GM18858 (cell line): ENCODE measurements at regions not wholly inside any gene's neighbourhood (a gene's known extent, or its start where the extent isn't known, plus 50 kb on each side); places are given as distances from the start of the nearest gene placed in this dataset.
"Not testable (repeated sequence)": the region's sequence is repeated elsewhere in the genome, so short reads cannot be mapped to it uniquely, and the experiment has no call there.

Experiments
- ATAC-seq: cut with Tn5 transposase; IDR thresholded peaks from one replicate; pipeline ENCODE4 v1.9.1; 2021; ENCODE audit not compliant: unreplicated experiment

DNA sequence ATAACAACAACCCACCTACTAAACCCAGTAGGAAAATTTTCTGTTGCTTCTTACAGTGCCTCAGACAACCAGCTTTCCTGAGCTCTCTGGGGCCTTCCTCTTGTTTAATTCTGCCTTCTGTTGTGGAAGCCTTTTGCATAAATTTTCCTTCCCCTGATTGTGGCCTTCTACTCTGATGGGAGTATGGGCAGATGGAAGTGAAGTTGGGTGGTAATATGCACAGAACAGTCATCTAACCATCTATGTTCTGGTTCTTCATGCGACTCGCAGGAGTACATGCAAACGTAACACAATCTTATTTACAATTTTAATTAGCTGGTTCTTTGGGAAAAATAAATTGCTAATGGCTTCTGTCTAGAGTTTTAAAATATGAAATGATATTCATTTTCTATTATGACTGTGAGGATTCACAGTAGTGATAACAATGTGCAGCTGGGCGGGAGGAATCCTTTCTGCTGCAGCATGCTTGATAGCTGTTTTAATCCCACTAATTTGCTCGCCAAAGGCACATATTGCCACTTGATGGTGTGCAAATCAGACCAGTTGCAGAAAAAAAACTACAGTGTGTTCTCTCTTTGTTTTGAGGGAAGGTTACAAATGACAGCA, 311.5 kb upstream of the ROPN1 start:
- no peak for ATAC-seq

DNA sequence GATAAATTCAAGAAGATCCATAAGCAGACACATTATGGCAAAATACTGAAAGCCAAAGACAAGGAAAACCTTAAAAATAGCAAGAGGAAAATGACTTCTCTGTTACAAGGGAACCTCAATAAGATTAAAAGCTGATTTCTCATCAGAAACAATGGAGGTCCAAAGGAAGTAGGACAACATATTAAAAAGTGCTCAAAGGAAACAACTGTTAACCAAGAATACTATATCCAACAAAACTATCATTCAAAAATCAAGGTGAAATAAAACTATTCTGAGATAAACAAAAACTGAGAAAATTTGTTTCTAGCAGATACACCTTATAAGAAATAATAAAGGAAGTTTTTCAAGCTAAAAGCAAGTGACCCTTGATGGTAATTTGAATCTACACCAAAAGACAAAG, 314.7 kb upstream of the ROPN1 start:
- no peak for ATAC-seq

- no peak for ATAC-seq
These were observed 321.7 kb upstream of the ROPN1 start for GRCh38 chr3:124313621-124314020.

DNA sequence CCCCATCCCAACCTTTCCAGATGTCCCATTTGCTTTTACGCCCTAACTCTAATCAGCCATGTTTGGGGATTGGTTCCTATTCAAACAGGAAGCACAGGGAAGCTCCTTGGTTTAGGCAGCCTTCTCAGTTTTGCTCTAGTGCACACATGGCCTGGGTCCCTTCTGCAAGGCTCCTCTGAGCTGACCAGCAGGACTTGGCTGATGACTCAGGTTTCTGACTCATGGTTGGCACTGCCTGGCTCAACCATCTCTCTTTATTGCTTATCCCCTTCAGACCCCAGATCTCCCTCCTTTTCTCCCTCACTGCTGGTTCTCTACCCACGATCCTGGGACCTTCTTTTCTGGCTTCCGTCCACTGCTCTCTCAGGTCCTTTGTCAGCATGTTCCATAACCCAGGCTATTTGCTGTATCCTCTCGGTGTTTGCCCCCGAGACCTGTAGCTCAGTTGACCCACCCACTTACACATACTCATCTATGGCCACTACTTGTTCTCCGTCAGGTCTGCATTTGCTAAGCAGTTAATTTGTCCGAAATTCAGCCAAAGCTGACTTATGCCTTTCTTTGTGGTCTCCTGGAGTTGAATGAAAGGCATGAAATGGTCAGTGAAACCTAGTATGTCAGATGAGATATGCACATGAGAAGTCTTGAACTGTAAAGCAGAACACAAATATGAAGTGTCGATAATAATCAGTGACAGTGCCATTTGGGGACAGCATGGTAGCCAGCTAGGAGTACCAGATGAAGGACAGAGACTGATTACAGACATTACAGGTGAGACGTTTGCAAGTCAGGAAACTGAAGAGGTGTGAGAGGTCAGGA, 323.5 kb upstream of the ROPN1 start:
- ATAC-seq: no peak

- no peak for ATAC-seq
These were observed 324.0 kb upstream of the ROPN1 start for GRCh38 chr3:124316034-124316287.

DNA sequence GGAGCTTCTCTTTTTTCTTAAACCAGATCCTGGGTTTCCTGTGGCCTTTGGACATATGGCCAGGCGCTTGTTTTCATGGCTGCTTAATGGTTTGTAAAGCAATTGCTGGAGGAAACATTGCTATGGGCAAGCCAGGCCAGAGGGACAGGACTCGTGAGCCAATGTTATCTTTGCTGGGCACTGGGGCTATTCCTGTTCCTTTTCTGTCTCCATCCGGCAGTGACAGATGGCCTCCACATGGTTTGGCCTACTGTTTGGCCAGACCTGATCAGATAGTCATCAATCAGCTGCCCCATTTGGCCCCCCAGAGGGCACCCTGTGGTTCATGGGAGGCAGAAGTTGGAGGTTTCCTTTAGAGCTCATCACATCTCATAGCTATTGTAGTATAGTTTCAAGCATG, 326.1 kb upstream of the ROPN1 start:
- ATAC-seq: no peak

DNA sequence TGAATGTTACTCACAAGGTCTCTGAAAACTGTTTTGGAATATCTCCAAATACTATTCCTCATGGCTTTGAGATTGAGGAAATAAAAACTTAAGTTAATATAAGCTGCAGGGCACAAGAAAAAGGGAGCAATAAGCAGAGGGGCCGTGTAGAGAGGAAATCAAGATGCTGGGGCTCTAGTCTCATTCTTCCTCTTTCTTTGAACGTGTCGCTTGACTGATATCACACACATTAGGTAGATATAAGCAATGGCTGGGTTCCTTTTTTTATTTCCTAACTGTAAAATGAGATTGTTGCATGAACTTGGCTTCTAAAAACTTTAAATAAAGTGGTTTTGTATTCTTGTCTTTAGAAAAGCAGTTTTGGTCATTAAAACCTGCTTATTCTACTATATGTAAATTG, 326.7 kb upstream of the ROPN1 start:
- ATAC-seq: no peak

DNA sequence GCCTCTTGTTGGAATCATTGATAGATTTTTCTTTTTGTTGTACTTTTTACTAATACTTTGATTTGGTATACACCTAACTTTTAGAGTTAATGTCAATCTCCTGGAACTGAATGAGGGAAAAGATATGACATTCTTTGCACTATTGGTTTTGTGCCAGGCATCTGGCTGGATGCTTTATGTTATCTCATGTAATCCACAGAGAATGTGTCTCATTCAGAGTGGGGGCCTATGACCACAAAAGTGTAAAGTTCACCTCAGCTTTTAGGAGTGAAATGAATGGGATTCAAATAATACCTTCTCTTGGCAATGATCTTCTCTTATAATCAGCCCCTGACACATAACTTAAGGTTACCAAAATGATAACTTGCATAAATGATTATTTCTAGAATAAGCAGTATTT, 329.1 kb upstream of the ROPN1 start:
- ATAC-seq: no peak

DNA sequence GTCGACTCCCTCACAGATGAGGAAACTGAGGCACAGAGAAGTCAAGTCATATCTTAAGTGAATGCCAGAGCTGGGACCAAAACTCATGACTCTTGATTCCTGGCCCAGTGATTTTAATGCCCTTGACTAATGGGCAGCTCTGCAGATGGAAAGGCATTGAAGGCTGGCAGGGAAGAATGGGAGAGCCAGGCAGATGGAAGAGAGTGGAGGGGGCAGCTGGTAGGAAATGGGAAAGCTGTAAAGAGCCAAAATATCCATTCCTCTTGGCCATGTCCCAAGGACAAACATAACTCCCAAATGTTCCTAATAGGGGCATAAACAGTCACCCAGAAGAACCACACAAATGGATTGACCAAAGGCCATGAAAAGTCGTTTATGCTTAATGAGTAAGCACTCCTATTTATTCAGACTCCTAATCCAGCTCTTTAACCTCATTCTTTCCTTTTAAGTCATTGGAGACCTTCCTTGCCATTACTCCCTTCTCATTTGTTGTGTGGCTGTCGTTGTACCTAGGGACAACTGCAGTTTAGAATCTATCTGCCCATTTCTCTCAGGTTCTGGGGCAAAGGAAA, 330.5 kb upstream of the ROPN1 start:
- ATAC-seq: no peak

- no peak for ATAC-seq
These were observed 331.0 kb upstream of the ROPN1 start for GRCh38 chr3:124322966-124323365.

DNA sequence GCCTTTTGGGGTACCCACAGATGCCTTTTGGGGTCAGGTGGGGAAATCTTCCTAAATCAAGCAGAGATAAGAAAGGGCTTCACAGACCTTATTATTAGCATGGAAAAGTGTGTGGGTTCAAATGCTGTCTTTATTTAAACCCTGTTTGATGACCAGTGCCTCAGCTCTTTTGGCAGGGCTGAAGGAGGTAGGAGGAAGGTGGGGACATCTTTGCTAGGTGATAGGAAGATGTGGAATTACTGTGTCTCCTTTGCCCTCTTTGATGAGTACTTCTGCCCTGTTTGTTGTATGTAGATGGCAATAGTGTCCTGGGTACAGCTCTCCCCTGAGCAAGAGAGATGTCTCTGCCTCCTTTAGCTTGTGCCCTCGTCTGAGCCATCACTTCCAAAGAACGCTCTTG, 333.3 kb upstream of the ROPN1 start:
- no peak for ATAC-seq

DNA sequence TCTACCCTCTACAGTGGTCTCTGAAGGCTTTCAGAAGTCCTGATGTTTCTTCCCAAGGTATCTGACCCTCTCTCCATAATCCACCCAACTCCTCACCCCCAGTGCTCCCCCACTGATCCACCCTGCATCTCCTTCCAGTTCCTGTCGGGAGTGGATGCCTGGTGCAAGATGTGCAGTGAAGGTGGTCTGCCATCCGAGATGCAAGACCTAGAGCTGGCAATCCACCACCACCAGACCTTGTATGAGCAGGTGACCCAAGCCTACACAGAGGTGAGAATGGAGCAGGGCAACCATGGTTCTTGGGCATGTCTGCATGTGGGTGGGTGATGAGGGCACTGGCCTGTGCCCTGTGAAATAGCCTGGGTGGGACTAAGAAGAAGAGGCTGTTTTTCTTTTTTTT, 337.8 kb upstream of the ROPN1 start:
- no peak for ATAC-seq

DNA sequence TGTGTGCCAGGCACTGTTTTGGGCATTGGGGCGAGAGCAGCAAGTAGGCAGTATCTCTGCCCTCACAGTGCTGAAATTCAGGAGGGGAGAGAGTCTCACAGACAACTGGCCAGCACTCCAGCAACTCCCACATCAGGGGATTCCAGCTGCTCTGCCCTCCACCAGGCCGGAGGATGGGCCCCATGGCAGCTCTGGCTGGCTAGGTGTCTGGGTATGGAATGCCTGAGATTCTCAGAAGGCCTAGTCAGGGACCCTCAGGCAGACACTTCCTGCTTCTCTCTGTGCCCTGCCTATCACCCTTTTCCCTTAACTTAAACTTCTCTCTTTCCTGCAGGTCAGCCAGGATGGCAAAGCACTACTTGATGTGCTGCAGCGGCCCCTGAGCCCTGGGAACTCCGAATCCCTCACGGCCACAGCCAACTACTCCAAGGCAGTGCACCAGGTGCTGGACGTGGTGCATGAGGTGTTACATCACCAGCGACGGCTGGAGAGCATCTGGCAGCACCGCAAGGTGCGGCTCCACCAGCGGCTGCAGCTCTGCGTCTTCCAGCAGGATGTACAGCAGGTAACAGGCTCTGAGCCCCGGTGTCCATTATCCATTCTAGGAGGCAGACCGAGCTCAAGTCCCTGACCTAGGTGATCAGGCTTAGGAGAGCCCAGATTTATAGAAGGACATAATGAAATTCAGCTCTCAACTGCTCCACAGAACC, 342.2 kb upstream of the ROPN1 start:
- no peak for ATAC-seq

DNA sequence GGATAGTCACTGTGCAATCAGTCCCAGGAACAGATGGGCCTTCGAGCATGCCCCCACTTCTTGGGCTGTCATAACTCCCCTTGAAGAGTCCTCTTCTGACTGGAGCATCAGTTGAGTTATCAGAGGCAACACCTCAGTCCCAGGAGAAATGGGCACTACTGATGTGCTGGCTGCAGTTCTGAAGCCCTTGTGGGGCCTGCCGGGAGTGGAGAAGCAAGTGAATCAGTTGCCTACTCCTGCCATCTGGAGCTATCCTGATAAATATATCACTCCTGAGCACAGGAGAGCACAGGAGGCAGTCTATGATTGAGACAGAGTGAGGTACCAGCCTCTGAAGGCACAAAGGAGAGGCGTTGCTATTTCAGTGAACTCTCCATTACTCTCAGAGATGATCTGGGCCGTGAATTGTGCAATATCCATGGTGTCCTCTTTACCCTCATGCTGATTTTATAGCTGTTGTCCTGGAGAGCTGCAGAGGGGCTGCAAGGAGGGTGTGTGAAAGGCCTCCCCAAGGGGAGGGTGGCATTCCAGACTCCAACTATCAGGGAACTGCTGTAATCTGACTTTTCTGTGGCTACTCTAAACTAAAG, 344.2 kb upstream of the ROPN1 start:
- no peak for ATAC-seq

GRCh38 chr3:124345845-124346244, 353.9 kb upstream of the ROPN1 start:
- no peak for ATAC-seq

- no peak for ATAC-seq
These were observed 354.6 kb upstream of the ROPN1 start for GRCh38 chr3:124346487-124346886.

GRCh38 chr3:124347418-124347817, 355.5 kb upstream of the ROPN1 start:
- ATAC-seq: no peak

DNA sequence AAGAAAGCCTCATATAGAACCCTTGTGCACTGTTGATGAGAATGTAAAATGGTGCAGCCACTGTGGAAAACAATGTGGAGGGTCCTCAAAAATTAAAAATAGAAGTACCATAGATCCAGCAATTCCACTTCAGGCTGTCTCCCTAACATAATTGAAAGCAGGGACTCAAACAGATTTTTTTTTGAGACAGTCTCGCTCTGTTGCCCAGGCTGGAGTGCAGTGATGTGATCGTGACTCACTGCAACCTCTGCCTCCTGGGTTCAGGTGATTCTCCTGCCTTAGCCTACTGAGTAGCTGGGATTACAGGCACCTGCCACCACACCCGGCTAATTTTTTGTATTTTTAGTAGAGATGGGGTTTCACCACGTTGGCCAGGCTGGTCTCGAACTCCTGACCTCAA, 356.6 kb upstream of the ROPN1 start:
- not testable (repeated sequence) for ATAC-seq

- ATAC-seq: no peak
These were observed 359.7 kb upstream of the ROPN1 start for GRCh38 chr3:124351430-124352148.

DNA sequence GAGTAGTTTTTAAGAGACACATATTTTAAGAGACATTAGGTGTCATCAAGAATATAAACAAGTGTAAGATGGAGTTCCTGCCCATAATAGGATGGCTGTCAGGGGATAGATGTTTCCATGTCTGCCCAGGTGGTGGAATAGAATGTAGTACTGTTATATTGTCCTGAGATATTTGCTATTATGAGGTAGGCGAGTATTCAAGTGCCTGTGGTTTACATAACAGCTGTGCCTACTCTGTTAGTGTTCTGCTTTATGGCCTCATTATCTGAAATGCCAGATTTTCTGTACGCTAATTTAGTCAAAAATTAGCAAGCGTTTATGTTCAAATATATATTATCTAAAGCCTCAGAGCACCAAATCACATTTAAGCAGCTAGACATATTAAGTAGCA, 360.2 kb upstream of the ROPN1 start:
- ATAC-seq: no peak

DNA sequence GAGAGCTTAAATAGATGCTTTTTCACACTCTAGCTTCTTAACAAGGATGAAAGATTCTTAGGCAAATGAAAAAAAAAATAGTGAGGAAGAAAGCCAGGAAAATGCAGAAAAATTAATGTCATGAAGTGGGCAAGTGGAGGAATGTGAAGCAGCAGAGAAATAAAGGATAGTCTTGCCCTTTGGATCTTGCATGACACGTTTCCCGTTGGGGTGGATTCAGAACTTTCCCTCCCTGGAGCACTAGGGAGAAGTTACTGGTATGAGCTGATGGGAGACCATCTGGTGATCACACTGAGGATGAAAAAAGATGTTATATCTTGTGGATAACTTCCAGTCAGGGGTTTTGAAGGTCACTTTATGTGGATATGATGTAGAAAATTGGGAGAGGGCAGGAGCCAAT, 361.8 kb upstream of the ROPN1 start:
- ATAC-seq: no peak
